ENCODE measurements at regions not wholly inside any gene's neighbourhood (a gene's known extent, or its start where the extent isn't known, plus 50 kb on each side); places are given as distances from the start of the nearest gene placed in this dataset.

- ChIA-PET POLR2A (no interaction called here), CTCF (no interaction called here), RAD21 (ENCODE audit: unreplicated experiment) (no interaction called here), SMC1A (ENCODE audit: uncharacterized antibody, unreplicated experiment) (no interaction called here)
- TF ChIP-seq SPI1 (IDR thresholded peaks at IDR 0.05; ENCODE audit: borderline replicate concordance, insufficient read depth, low read depth, low read length) (no peak), SIN3A (IDR thresholded peaks at IDR 0.05; ENCODE audit: low read depth, low read length) (no peak), SMC3 (IDR thresholded peaks at IDR 0.05; ENCODE audit: borderline replicate concordance, low read length) (no peak), ZBED1 (IDR thresholded peaks at IDR 0.05; ENCODE audit: borderline replicate concordance) (no peak), CBFB (IDR thresholded peaks at IDR 0.05; ENCODE audit: low read depth) (no peak), TBL1XR1 (IDR thresholded peaks at IDR 0.05; ENCODE audit: low read depth, low read length) (no peak), NR2F1 (conservative IDR thresholded peaks at IDR 0.05) (no peak), HDAC2 (IDR thresholded peaks at IDR 0.05) (no peak), ZZZ3 (IDR thresholded peaks at IDR 0.05; ENCODE audit: control insufficient read depth, insufficient read length, low read depth) (no peak)
- WGBS (ENCODE audit: insufficient coverage, insufficient replicate concordance, low lambda C conversion rate, missing lambda C conversion rate): 20% methylated on average over 5 of the region's 5 CpGs
- no peak overlapping the region for H3K27ac ChIP-seq (ENCODE audit: control insufficient read depth, insufficient read depth)
- H3K79me2 ChIP-seq (ENCODE audit: control insufficient read depth, insufficient read depth, low read length): no peaks in the 10 kb centered on the region
- no peaks in the 10 kb centered on the region for H3K27me3 ChIP-seq (replicated peaks in 1 of 2; ENCODE audit: control insufficient read depth in 2 of 2, insufficient read depth in 2 of 2, low read length in 1 of 2)
- in situ Hi-C loops (cut with MboI) (no loop called here), intact Hi-C loops (cut with micrococcal nuclease; ENCODE audit: unreplicated experiment) (no loop called here)
- no peak overlapping the region for H3K4me2 ChIP-seq (ENCODE audit: control insufficient read depth, insufficient read depth)
- FAIRE-seq (no peak), ATAC-seq (no peak), DNase-seq (ENCODE audit: low read depth, low spot score) (no peak)
- no peak overlapping the region for H3K4me3 ChIP-seq
- H4K20me1 ChIP-seq (ENCODE audit: control insufficient read depth, insufficient read depth): no peaks in the 10 kb centered on the region
- no peaks in the 10 kb centered on the region for H3K36me3 ChIP-seq (ENCODE audit: control insufficient read depth in 2 of 2, insufficient read depth in 2 of 2, low read length in 1 of 2)
- H2AFZ ChIP-seq (ENCODE audit: control insufficient read depth, low read depth, low read length): no peak overlapping the region
- BruUV-seq (replicated peaks): no TSS peak
- no peaks in the 10 kb centered on the region for H3K4me1 ChIP-seq (ENCODE audit: control insufficient read depth, insufficient read depth, low read length)
- H3K9ac ChIP-seq (ENCODE audit: control insufficient read depth, insufficient read depth, low read length): no peak overlapping the region
- H3K9me3 ChIP-seq (replicated peaks; ENCODE audit: control insufficient read depth, insufficient read depth, low read length): no peaks in the 10 kb centered on the region
Observed at GRCh38 chr1:193705554-193705981, 519.2 kb upstream of the B3GALT2 start.

GRCh38 chr1:193703655-193704054, 517.2 kb upstream of the B3GALT2 start:
- no peak overlapping the region for H3K4me2 ChIP-seq (ENCODE audit: control insufficient read depth, insufficient read depth)
- no TSS peak for BruUV-seq (replicated peaks)
- SMC1A ChIA-PET (ENCODE audit: uncharacterized antibody, unreplicated experiment): interaction anchor here (1.5 kb wide), 1 partner anchor 353 kb away, joined by 4 read pairs; no protein-coding TSS in a partner anchor
- H3K27ac ChIP-seq (ENCODE audit: control insufficient read depth, insufficient read depth): no peak overlapping the region
- in situ Hi-C loops (cut with MboI): no loop called here
- DNase-seq (ENCODE audit: low read depth, low spot score) (no peak), FAIRE-seq (no peak), ATAC-seq (no peak)
- WGBS (ENCODE audit: insufficient coverage, insufficient replicate concordance, low lambda C conversion rate, missing lambda C conversion rate): 0% methylated on average over 1 of the region's 1 CpG
- intact Hi-C loops (cut with micrococcal nuclease; ENCODE audit: unreplicated experiment): no loop called here
- no peaks in the 10 kb centered on the region for H3K27me3 ChIP-seq (replicated peaks in 1 of 2; ENCODE audit: control insufficient read depth in 2 of 2, insufficient read depth in 2 of 2, low read length in 1 of 2)
- no peaks in the 10 kb centered on the region for H4K20me1 ChIP-seq (ENCODE audit: control insufficient read depth, insufficient read depth)
- no peak overlapping the region for H3K9ac ChIP-seq (ENCODE audit: control insufficient read depth, insufficient read depth, low read length)
- H3K9me3 ChIP-seq (replicated peaks; ENCODE audit: control insufficient read depth, insufficient read depth, low read length): no peaks in the 10 kb centered on the region
- TF ChIP-seq NBN (IDR thresholded peaks at IDR 0.05) (no peak), SIX5 (IDR thresholded peaks at IDR 0.05; ENCODE audit: low read depth, low read length, severe bottlenecking) (no peak)
- no peak overlapping the region for H3K4me3 ChIP-seq
- POLR2A ChIA-PET: no interaction called here
- CTCF ChIA-PET: interaction anchor here (1.0 kb wide), 1 partner anchor 33 kb away, joined by 3 read pairs; no protein-coding TSS in a partner anchor
- no peak overlapping the region for H2AFZ ChIP-seq (ENCODE audit: control insufficient read depth, low read depth, low read length)
- RAD21 ChIA-PET (ENCODE audit: unreplicated experiment): no interaction called here
- H3K79me2 ChIP-seq (ENCODE audit: control insufficient read depth, insufficient read depth, low read length): no peaks in the 10 kb centered on the region
- H3K36me3 ChIP-seq (ENCODE audit: control insufficient read depth in 2 of 2, insufficient read depth in 2 of 2, low read length in 1 of 2): no peaks in the 10 kb centered on the region
- H3K4me1 ChIP-seq (ENCODE audit: control insufficient read depth, insufficient read depth, low read length): no peaks in the 10 kb centered on the region
